GM13976 (cell line): ENCODE measurements at regions not wholly inside any gene's neighbourhood (a gene's known extent, or its start where the extent isn't known, plus 50 kb on each side); places are given as distances from the start of the nearest gene placed in this dataset.

Source experiments
- DNase-seq: peaks from one replicate; pipeline ENCODE4 v3.0.0; 2012; ENCODE audit warnings: low spot score
- in situ Hi-C: fragments of 300-500 bp; cut with MboI; formaldehyde crosslinking; loops from one replicate; pipeline ENCODE4 v1.12.0; 2022; ENCODE audit warnings: low sequenced_read_pairs, mixed read lengths, inconsistent platforms; ENCODE audit not compliant: unreplicated experiment
- TF ChIP-seq, protein P1 (sequence below): IDR thresholded peaks from 2 replicates; pipeline ENCODE4 v1.5.1; 2012; ENCODE audit warnings: borderline replicate concordance, mild to moderate bottlenecking; ENCODE audit not compliant: insufficient read depth; ENCODE audit errors: extremely low read depth, missing control alignments, control extremely low read depth

DNA sequence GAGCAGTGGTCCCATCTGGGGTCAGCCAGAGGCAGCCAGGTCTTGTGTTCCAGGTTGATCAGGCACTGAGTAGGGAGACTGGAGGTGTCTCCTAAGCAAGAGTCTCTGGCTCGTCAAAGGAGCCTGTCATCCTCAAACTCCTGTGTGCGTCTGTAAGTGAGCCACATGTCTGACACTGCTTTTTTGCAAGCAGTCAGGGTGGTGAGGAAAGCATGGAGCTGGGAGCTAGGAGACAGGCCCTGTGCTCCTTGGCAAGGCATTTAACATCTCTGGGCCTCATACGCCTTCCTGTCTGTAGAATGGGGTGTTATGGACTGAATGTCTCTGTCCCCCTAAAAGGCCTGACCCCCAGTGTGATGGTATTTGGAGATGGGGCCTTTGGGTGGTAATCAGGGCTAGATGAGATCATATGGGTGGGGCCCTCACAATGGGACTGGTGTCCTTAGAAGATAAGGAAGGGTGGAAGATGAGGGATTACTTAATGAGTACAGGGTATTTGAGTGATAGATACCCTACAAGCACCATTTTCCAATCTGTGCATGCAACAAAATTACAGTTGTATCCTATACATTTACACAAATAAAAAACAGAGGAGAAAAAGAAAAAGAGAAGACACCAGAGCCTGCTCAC is 53.0 kb downstream of the ARL6IP4 start:
- TF ChIP-seq, protein P1, sequence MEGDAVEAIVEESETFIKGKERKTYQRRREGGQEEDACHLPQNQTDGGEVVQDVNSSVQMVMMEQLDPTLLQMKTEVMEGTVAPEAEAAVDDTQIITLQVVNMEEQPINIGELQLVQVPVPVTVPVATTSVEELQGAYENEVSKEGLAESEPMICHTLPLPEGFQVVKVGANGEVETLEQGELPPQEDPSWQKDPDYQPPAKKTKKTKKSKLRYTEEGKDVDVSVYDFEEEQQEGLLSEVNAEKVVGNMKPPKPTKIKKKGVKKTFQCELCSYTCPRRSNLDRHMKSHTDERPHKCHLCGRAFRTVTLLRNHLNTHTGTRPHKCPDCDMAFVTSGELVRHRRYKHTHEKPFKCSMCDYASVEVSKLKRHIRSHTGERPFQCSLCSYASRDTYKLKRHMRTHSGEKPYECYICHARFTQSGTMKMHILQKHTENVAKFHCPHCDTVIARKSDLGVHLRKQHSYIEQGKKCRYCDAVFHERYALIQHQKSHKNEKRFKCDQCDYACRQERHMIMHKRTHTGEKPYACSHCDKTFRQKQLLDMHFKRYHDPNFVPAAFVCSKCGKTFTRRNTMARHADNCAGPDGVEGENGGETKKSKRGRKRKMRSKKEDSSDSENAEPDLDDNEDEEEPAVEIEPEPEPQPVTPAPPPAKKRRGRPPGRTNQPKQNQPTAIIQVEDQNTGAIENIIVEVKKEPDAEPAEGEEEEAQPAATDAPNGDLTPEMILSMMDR = no peak
- DNase-seq = no peak
- in situ Hi-C loops = no loop called here

DNA sequence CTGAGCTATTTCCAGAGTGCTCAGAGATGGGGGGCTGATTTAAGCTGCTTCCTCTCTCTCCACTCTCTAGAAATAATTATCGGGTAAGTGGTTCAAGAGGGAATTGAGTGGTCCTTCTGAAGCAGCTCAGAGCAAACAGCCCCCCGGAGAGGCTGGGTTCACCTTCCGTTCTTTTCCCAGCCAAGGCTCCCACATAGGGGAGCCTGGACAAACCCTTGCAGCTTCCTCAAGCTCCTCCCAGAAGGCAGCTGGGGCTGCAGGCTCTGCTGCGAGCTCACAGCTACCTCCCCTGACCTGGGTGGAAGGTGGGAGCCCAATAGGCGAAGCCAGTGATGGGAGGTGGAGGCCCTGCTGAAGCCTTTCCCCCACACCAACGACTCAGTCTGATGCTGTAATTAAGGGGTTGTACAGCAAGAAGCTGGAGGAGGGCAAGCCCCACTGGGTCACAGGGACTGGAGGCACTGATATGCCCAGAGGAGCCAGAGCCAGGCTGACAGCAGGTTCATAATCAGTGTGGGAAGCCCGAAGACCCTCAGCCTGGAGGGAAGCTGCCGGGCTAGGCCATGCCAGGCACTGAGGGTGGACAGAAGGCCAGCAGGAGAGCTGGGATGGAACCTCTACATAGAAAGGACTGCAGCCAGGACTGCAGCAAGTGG is 52.4 kb downstream of the ARL6IP4 start:
- no peak for DNase-seq
- in situ Hi-C loops = no loop called here
- TF ChIP-seq, protein P1 = no peak
